Right lobe of liver (tissue), 4 donors: ENCODE measurements at regions not wholly inside any gene's neighbourhood (a gene's known extent, or its start where the extent isn't known, plus 50 kb on each side); places are given as distances from the start of the nearest gene placed in this dataset.

Experiments
- CTCF ChIP-seq, 4 donors: fragments of 200-600 bp in 3 of 4; fragments of 450-650 bp in 1 of 4; IDR thresholded peaks; one replicate each; pipeline versions ENCODE4 v1.5.1 to v1.8.0; 2016 to 2022; ENCODE audit warnings: antibody characterized with exemption in 4 of 4, mild to moderate bottlenecking in 2 of 4
- POLR2A ChIP-seq: fragments of 450-650 bp; IDR thresholded peaks from one replicate; pipeline ENCODE4 v1.6.1; 2017; ENCODE audit warnings: antibody characterized with exemption, mild to moderate bottlenecking
- donor health status: DM: no; HTN: no; CAD: no.
- donor health status: DM: no; HTN: no; CAD: no.
- donor health status: DM: no; HTN: yes; CAD: no.

GRCh38 chr11:109998921-109999320 lies 94.3 kb upstream of the ZC3H12C start:
- TF ChIP-seq CTCF (IDR thresholded peaks at IDR 0.05) (no peak), POLR2A (no peak)
